ENCODE measurements at regions not wholly inside any gene's neighbourhood (a gene's known extent, or its start where the extent isn't known, plus 50 kb on each side); places are given as distances from the start of the nearest gene placed in this dataset.

- Histone ChIP-seq H2AFZ (ENCODE audit: low read depth, low read length) (no peak overlapping the region), H3K4me2 (ENCODE audit: insufficient read depth, low read length) (no peak overlapping the region), H3K79me2 (ENCODE audit: control insufficient read depth, insufficient read depth, low read length) (no peaks in the 10 kb centered on the region), H3K4me3 (replicated peaks in 1 of 3; ENCODE audit: insufficient read depth in 1 of 3, low read depth in 1 of 3, low read length in 3 of 3) (no peak overlapping the region), H3K9me3 (replicated peaks; ENCODE audit: control insufficient read depth, insufficient read depth, low read length) (peaks cover 2% of the 10 kb centered on the region), H3K27ac (ENCODE audit: insufficient read depth, low read depth, low read length) (no peak overlapping the region), H3K36me3 (ENCODE audit: control insufficient read depth in 2 of 2, extremely low read depth in 1 of 2, insufficient read depth in 2 of 2, low read length in 2 of 2) (no peaks in the 10 kb centered on the region), H3K4me1 (ENCODE audit: control insufficient read depth, extremely low read depth, insufficient read depth, low read length) (no peaks in the 10 kb centered on the region), H3K27me3 (ENCODE audit: control insufficient read depth in 2 of 2, insufficient read depth in 2 of 2, low read length in 2 of 2) (no peaks in the 10 kb centered on the region), H3K9ac (replicated peaks; ENCODE audit: extremely low read depth, insufficient read depth, low read length) (no peak overlapping the region), H4K20me1 (replicated peaks; ENCODE audit: control insufficient read depth, extremely low read depth, insufficient read depth, low read length) (no peaks in the 10 kb centered on the region), H3K9me1 (replicated peaks; ENCODE audit: control insufficient read depth, extremely low read depth, insufficient read depth, low read length) (no peaks in the 10 kb centered on the region)
- no peak for FAIRE-seq
- no peak for DNase-seq (ENCODE audit: low read depth, low spot score)
- intact Hi-C loops (cut with micrococcal nuclease) (no loop called here), dilution Hi-C loops (cut with MboI; ENCODE audit: extremely low pct_ligation_motif_present, low sequenced_read_pairs) (no loop called here)
- ChIA-PET CTCF (no interaction called here), POLR2A (no interaction called here)
- TF ChIP-seq GATA2 (IDR thresholded peaks at IDR 0.05; ENCODE audit: insufficient read depth, insufficient read length, low read depth, low read length): no peak
- no peak for TF ChIP-seq POLR2AphosphoS5 (IDR thresholded peaks at IDR 0.05; ENCODE audit: insufficient read depth, low read depth, low read length)
- TF ChIP-seq JUN (IDR thresholded peaks at IDR 0.05; ENCODE audit: borderline replicate concordance, insufficient read depth, insufficient read length, low read depth): no peak
- no peak for TF ChIP-seq MAX (IDR thresholded peaks at IDR 0.05; ENCODE audit: insufficient read depth, insufficient read length)
- TF ChIP-seq MYC (IDR thresholded peaks at IDR 0.05; ENCODE audit: low read depth, low read length): no peak
- TF ChIP-seq CTCF (IDR thresholded peaks at IDR 0.05; ENCODE audit: extremely low read depth in 1 of 2, insufficient read depth in 1 of 2, low read depth in 1 of 2, low read length in 2 of 2): no peak
- TF ChIP-seq EZH2 (IDR thresholded peaks at IDR 0.05; ENCODE audit: borderline replicate concordance, low read depth, low read length, severe bottlenecking): no peak
- no peak for TF ChIP-seq FOS (IDR thresholded peaks at IDR 0.05; ENCODE audit: borderline replicate concordance, insufficient read depth, low read length)
- no peak for TF ChIP-seq POLR2A (IDR thresholded peaks at IDR 0.05; ENCODE audit: low read depth, low read length)
- no TSS peak for BruUV-seq (replicated peaks)
Measured at GRCh38 chr16:75996491-75996890, 270.2 kb upstream of the CPHXL start.

Data from endothelial cell of umbilical vein (primary cell).